Natural killer cell (primary cell): ENCODE measurements at regions not wholly inside any gene's neighbourhood (a gene's known extent, or its start where the extent isn't known, plus 50 kb on each side); places are given as distances from the start of the nearest gene placed in this dataset.

Experiments
- ATAC-seq, 3 donors: fragments of 150-1000 bp in 2 of 3; fragments of 200-7000 bp in 1 of 3; cut with Tn5 transposase; 1 replicate in 1 of 3; 2 replicates in 2 of 3; pipeline ENCODE4 v1.10.0; 2021; ENCODE audit warnings: mild to moderate bottlenecking in 2 of 3, moderate library complexity in 2 of 3
- DNase-seq, 2 donors: peaks; one replicate each; pipeline versions ENCODE4 v3.0.0 to v3.0.0-alpha.2; 2013 to 2021; ENCODE audit warnings: mixed read lengths in 1 of 2
- H3K27ac ChIP-seq: one replicate; pipeline ENCODE4 v1.5.1; 2013; ENCODE audit warnings: mild to moderate bottlenecking, low read length
- H3K27me3 ChIP-seq: one replicate; pipeline ENCODE4 v1.6.1; 2013; ENCODE audit warnings: low read length; ENCODE audit not compliant: control insufficient read depth, insufficient read depth
- H3K36me3 ChIP-seq: one replicate; pipeline ENCODE4 v1.6.1; 2013; ENCODE audit warnings: low read length; ENCODE audit not compliant: control insufficient read depth, insufficient read depth
- H3K4me1 ChIP-seq: one replicate; pipeline ENCODE4 v1.6.1; 2013; ENCODE audit warnings: low read length; ENCODE audit not compliant: control insufficient read depth, insufficient read depth
- H3K4me3 ChIP-seq: one replicate; pipeline ENCODE4 v1.5.1; 2013; ENCODE audit warnings: low read length
- H3K9me3 ChIP-seq: one replicate; pipeline ENCODE4 v1.6.1; 2013; ENCODE audit warnings: low read length; ENCODE audit not compliant: control insufficient read depth, insufficient read depth
- H3K27ac Mint-ChIP-seq, 2 donors: one replicate each; pipeline ENCODE4 v1.8.0; 2022; ENCODE audit warnings: mild to moderate bottlenecking in 2 of 2, mixed read lengths in 2 of 2, moderate library complexity in 1 of 2
- H3K27me3 Mint-ChIP-seq, 2 donors: one replicate each; pipeline ENCODE4 v1.8.0; 2022; ENCODE audit warnings: low read depth in 2 of 2, mixed read lengths in 2 of 2
- H3K36me3 Mint-ChIP-seq: one replicate; pipeline ENCODE4 v1.8.0; 2022; ENCODE audit warnings: mixed read lengths
- H3K4me1 Mint-ChIP-seq, 2 donors: one replicate each; pipeline ENCODE4 v1.8.0; 2022; ENCODE audit warnings: mixed read lengths in 2 of 2
- H3K4me3 Mint-ChIP-seq: one replicate; pipeline ENCODE4 v1.8.0; 2022; ENCODE audit warnings: mild to moderate bottlenecking, moderate library complexity, mixed read lengths
- H3K9me3 Mint-ChIP-seq, 2 donors: one replicate each; pipeline ENCODE4 v1.8.0; 2022; ENCODE audit warnings: mixed read lengths in 2 of 2
- WGBS: methylation state at CpG from one replicate; pipeline ENCODE4 v1.1.7; 2013; ENCODE audit warnings: missing lambda C conversion rate; ENCODE audit not compliant: insufficient coverage; 5-methylcytosine and 5-hydroxymethylcytosine counted together
- intact Hi-C: fragments of 100-400 bp; cut with micrococcal nuclease; formaldehyde crosslinking; loops from one replicate; pipeline ENCODE4 v1.14.2; 2022
- TF ChIP-seq, protein P1 (sequence below): fragments of 200-600 bp; IDR thresholded peaks from one replicate; pipeline ENCODE4 v1.8.0; 2022; ENCODE audit warnings: antibody characterized with exemption

DNA sequence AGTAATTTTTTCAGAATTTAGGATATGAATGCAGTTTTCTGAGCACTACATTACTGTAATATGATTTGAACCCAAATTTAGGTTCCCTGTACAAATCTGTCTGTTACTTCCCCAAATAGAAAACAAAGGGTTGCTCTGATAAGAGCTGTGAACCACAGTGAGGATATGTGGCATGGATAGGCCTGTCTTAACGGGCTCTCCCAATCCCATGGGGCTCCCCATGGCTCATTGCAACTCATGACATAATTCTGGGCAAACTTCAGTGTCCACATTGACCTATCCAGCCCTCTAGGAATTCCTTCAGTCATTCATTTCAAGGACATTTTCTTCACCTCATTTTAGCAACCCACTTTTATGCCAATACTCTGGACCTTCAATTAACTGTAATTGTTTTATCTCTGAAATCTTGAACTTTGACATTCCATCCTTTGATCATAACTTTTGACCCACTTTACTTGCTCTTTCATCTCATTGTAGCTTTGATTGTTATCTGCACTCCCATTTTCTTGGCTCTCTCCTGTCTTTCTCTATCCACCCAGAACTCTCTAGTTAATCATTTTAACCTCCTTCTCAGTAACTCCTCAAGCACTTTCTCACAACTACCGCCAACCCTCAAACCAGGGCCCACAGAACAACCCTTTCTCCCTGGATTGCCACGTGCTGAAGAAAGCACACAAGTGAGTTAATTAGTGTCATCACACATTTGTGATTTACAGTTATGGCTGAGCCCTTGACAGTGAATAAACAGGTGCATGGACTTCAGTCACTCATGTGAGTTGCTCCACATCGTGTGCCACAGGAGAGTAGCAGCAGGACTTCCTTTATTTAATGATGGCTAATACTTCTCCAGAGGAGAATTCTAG lies 94.9 kb upstream of the AADACL2 start:
- Histone ChIP-seq H3K27me3 (no peaks in the 10 kb centered on the region), H3K27ac (no peak overlapping the region), H3K36me3 (no peaks in the 10 kb centered on the region), H3K4me3 (no peak overlapping the region), H3K9me3 (no peaks in the 10 kb centered on the region), H3K4me1 (no peaks in the 10 kb centered on the region)
- ATAC-seq (peak in 1 of 3 donors; percentile 24), DNase-seq (no peak)
- Mint-ChIP-seq H3K27me3 (peaks cover 0 to 3% of the 10 kb centered on the region in 2 donors), H3K4me1 (no peaks in the 10 kb centered on the region), H3K36me3 (no peaks in the 10 kb centered on the region), H3K27ac (no peak overlapping the region), H3K9me3 (peaks cover 0 to 2% of the 10 kb centered on the region in 2 donors), H3K4me3 (no peak overlapping the region)
- intact Hi-C loops, result no loop called here
- TF ChIP-seq, protein P1, sequence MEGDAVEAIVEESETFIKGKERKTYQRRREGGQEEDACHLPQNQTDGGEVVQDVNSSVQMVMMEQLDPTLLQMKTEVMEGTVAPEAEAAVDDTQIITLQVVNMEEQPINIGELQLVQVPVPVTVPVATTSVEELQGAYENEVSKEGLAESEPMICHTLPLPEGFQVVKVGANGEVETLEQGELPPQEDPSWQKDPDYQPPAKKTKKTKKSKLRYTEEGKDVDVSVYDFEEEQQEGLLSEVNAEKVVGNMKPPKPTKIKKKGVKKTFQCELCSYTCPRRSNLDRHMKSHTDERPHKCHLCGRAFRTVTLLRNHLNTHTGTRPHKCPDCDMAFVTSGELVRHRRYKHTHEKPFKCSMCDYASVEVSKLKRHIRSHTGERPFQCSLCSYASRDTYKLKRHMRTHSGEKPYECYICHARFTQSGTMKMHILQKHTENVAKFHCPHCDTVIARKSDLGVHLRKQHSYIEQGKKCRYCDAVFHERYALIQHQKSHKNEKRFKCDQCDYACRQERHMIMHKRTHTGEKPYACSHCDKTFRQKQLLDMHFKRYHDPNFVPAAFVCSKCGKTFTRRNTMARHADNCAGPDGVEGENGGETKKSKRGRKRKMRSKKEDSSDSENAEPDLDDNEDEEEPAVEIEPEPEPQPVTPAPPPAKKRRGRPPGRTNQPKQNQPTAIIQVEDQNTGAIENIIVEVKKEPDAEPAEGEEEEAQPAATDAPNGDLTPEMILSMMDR, result no peak
- WGBS, result 49% methylated on average over 4 of the region's 4 CpGs

DNA sequence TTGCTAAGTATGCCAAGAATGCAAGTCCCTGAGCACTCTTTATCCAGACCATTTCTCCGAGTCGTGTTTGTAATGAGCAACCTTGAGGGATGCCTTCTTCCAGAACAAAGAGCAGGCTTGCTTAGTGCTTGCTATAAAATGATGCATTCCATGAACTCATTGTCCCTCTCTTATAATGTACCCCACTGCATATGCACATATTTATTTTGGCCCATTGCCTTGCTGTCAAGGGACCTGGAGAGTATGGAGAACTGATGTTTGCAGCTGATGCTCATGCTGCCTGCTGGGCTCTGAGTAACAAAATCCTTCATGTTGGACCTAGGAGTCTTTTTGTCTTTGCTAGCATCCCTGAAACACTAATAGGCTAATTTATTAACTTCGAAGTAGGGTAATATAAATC lies 97.8 kb upstream of the AADACL2 start:
- intact Hi-C loops, result no loop called here
- Mint-ChIP-seq H3K4me1 (no peaks in the 10 kb centered on the region), H3K4me3 (no peak overlapping the region), H3K36me3 (no peaks in the 10 kb centered on the region), H3K27me3 (no peaks in the 10 kb centered on the region), H3K9me3 (peaks cover 0 to 2% of the 10 kb centered on the region in 2 donors), H3K27ac (no peak overlapping the region)
- WGBS, result 90% methylated on average over 2 of the region's 3 CpGs
- no peak for DNase-seq
- Histone ChIP-seq H3K27me3 (no peaks in the 10 kb centered on the region), H3K27ac (no peak overlapping the region), H3K36me3 (no peaks in the 10 kb centered on the region), H3K4me3 (no peak overlapping the region), H3K9me3 (no peaks in the 10 kb centered on the region), H3K4me1 (no peaks in the 10 kb centered on the region)
- TF ChIP-seq, protein P1, result no peak
- no peak for ATAC-seq

DNA sequence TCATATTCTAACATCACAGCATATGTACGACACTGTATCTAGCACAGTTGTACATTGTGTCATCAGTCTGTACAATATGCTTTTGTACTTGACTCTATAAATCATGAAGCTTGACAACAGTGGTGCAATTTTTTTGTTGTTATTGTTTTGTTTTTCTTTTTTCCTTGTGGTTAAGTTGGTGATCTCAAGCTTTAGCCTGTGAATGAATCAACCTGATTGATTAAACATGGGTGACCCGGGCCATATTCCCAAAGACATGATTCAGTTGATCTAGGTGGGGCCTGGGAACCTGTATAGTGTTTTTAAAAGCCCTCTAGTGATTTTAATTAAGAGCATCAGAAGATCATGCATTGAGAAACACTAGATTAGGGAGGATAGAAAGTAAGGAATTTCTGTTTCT lies 101.8 kb upstream of the AADACL2 start:
- Histone ChIP-seq H3K4me3 (no peak overlapping the region), H3K9me3 (no peaks in the 10 kb centered on the region), H3K36me3 (no peaks in the 10 kb centered on the region), H3K27ac (no peak overlapping the region), H3K27me3 (no peaks in the 10 kb centered on the region), H3K4me1 (no peaks in the 10 kb centered on the region)
- Mint-ChIP-seq H3K27me3 (peaks cover 3 to 11% of the 10 kb centered on the region in 2 donors), H3K27ac (no peak overlapping the region), H3K9me3 (no peaks in the 10 kb centered on the region), H3K4me3 (no peak overlapping the region), H3K4me1 (no peaks in the 10 kb centered on the region), H3K36me3 (no peaks in the 10 kb centered on the region)
- ATAC-seq (no peak), DNase-seq (no peak)
- WGBS, result 68% methylated on average over 1 of the region's 2 CpGs
- intact Hi-C loops, result no loop called here
- TF ChIP-seq, protein P1, result no peak
